Caco-2 (cell line): ENCODE measurements at regions not wholly inside any gene's neighbourhood (a gene's known extent, or its start where the extent isn't known, plus 50 kb on each side); places are given as distances from the start of the nearest gene placed in this dataset.

Experiments used
- BruUV-seq: library from RNA; stranded (reverse); fragments of 400-500 nt; replicated peaks from 2 replicates; lab custom pipeline; 2021; lab: Mats Ljungman, UMichigan
- CTCF ChIA-PET: fragments of 300-600 bp; sonication (Branson Sonifier 250); formaldehyde crosslinking; loops from one replicate; lab custom pipeline; 2022; ENCODE audit warnings: antibody characterized with exemption; lab: Charles Lee
- POLR2A ChIA-PET: fragments of 300-600 bp; sonication (Branson Sonifier 250); formaldehyde crosslinking; loops from one replicate; lab custom pipeline; 2022; ENCODE audit warnings: antibody characterized with exemption; lab: Charles Lee
- DNase-seq, 2 experiments: peaks; one replicate each; pipeline versions ENCODE4 v3.0.0 to v3.0.0-alpha.2; 2020 to 2022
- H3K27me3 ChIP-seq: replicated peaks from 2 replicates; pipeline ENCODE4 v1.6.0; 2011; ENCODE audit warnings: low read length; ENCODE audit not compliant: control insufficient read depth, insufficient read depth
- H3K36me3 ChIP-seq: 2 replicates; pipeline ENCODE4 v1.5.1; 2011; ENCODE audit warnings: low read length; ENCODE audit not compliant: control insufficient read depth, insufficient read depth
- H3K4me1 ChIP-seq: fragments of 250-450 bp; sonication (Bioruptor Pico); 2 replicates; pipeline ENCODE4 v1.5.1; 2020; ENCODE audit warnings: mild to moderate bottlenecking
- H3K4me3 ChIP-seq: 2 replicates; pipeline ENCODE4 v1.5.1; 2011; ENCODE audit warnings: low read depth, mild to moderate bottlenecking, control low read depth, low read length
- H3K9me3 ChIP-seq: fragments of 250-450 bp; sonication (Bioruptor Pico); 2 replicates; pipeline ENCODE4 v1.5.1; 2020; ENCODE audit warnings: mild to moderate bottlenecking, moderate library complexity
- H3K27ac Mint-ChIP-seq: one replicate; pipeline ENCODE4 v1.8.0; 2022; ENCODE audit warnings: mixed read lengths; ENCODE audit not compliant: unreplicated experiment
- H3K27me3 Mint-ChIP-seq: one replicate; pipeline ENCODE4 v1.8.0; 2022; ENCODE audit warnings: mixed read lengths; ENCODE audit not compliant: insufficient read depth, unreplicated experiment
- H3K36me3 Mint-ChIP-seq: one replicate; pipeline ENCODE4 v1.8.0; 2022; ENCODE audit warnings: mild to moderate bottlenecking, mixed read lengths; ENCODE audit not compliant: insufficient read depth, unreplicated experiment
- H3K4me1 Mint-ChIP-seq: one replicate; pipeline ENCODE4 v1.8.0; 2022; ENCODE audit warnings: low read depth, mixed read lengths; ENCODE audit not compliant: unreplicated experiment
- H3K4me3 Mint-ChIP-seq: one replicate; pipeline ENCODE4 v1.8.0; 2022; ENCODE audit warnings: mild to moderate bottlenecking, moderate library complexity, mixed read lengths; ENCODE audit not compliant: unreplicated experiment
- H3K9me3 Mint-ChIP-seq: one replicate; pipeline ENCODE4 v1.8.0; 2022; ENCODE audit warnings: mixed read lengths; ENCODE audit not compliant: unreplicated experiment
- intact Hi-C: fragments of 100-400 bp; cut with micrococcal nuclease; formaldehyde crosslinking; loops from one replicate; pipeline ENCODE4 v1.10.0; 2022; ENCODE audit not compliant: unreplicated experiment
- TF ChIP-seq, protein P1 (sequence below), 2 experiments: fragments of 200-600 bp in 1 of 2; IDR thresholded peaks; 1 replicate in 1 of 2; 2 replicates in 1 of 2; pipeline versions ENCODE4 v1.5.1 to v1.8.0; 2011 to 2022; ENCODE audit warnings: antibody characterized with exemption in 1 of 2, control low read depth in 1 of 2, inconsistent platforms in 1 of 2, low read depth in 1 of 2, low read length in 1 of 2, mild to moderate bottlenecking in 1 of 2, moderate library complexity in 1 of 2; ENCODE audit not compliant: insufficient read depth in 1 of 2, severe bottlenecking in 1 of 2, unreplicated experiment in 1 of 2

DNA sequence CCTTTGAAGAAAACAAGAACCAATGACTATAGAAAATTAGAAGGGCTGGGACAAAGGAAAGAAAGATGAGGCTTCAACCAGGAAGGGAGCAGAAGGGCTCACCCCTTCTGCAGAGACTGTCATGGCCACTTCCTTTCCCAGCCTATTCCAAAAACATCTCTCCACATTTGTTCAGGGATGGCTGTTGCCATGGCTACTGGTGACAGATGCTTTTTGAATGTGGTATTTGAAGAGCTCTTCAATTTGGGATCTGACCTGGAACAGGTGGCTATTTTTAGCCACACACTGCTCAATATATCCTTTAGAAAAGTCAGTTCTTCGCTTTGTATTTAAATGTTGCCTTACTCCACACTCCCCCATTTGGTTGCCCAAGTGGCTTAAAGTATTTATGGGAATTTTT is 64.1 kb upstream of the LCLAT1 start:
- TF ChIP-seq, protein P1, sequence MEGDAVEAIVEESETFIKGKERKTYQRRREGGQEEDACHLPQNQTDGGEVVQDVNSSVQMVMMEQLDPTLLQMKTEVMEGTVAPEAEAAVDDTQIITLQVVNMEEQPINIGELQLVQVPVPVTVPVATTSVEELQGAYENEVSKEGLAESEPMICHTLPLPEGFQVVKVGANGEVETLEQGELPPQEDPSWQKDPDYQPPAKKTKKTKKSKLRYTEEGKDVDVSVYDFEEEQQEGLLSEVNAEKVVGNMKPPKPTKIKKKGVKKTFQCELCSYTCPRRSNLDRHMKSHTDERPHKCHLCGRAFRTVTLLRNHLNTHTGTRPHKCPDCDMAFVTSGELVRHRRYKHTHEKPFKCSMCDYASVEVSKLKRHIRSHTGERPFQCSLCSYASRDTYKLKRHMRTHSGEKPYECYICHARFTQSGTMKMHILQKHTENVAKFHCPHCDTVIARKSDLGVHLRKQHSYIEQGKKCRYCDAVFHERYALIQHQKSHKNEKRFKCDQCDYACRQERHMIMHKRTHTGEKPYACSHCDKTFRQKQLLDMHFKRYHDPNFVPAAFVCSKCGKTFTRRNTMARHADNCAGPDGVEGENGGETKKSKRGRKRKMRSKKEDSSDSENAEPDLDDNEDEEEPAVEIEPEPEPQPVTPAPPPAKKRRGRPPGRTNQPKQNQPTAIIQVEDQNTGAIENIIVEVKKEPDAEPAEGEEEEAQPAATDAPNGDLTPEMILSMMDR (IDR thresholded peaks at IDR 0.05; ENCODE audit: insufficient read depth in 1 of 2, low read depth in 1 of 2, low read length in 1 of 2, severe bottlenecking in 1 of 2, unreplicated experiment in 1 of 2), result no peak

GRCh38 chr2:30385327-30385726 is 61.7 kb upstream of the LCLAT1 start:
- Histone ChIP-seq H3K27me3 (no peaks in the 10 kb centered on the region), H3K36me3 (no peaks in the 10 kb centered on the region), H3K4me3 (no peak overlapping the region), H3K9me3 (0 out of 2 replicates have a peak, but pooled peaks cover 3% of the 10 kb centered on the region), H3K4me1 (no peaks in the 10 kb centered on the region)
- peak; percentile 64 to 76 for DNase-seq
- TF ChIP-seq, protein P1 (IDR thresholded peaks at IDR 0.05; ENCODE audit: insufficient read depth in 1 of 2, low read depth in 1 of 2, low read length in 1 of 2, severe bottlenecking in 1 of 2, unreplicated experiment in 1 of 2), result no peak
- Mint-ChIP-seq H3K4me3 (no peak overlapping the region), H3K27ac (no peak overlapping the region), H3K9me3 (no peaks in the 10 kb centered on the region), H3K4me1 (no peaks in the 10 kb centered on the region), H3K36me3 (no peaks in the 10 kb centered on the region), H3K27me3 (peaks cover 14% of the 10 kb centered on the region)
- intact Hi-C loops, result no loop called here
- no TSS peak for BruUV-seq
- CTCF ChIA-PET, result interaction anchor here (0.8 kb wide), 1 partner anchor 326 kb away, joined by 3 read pairs; no protein-coding TSS in a partner anchor
- POLR2A ChIA-PET, result interaction anchor here (0.6 kb wide), 1 partner anchor 158 kb away, joined by 8 read pairs; no protein-coding TSS in a partner anchor

More for the DNA sequence above, 64.1 kb upstream of the LCLAT1 start:
- ChIA-PET CTCF (no interaction called here), POLR2A (no interaction called here)
- Histone ChIP-seq H3K27me3 (no peaks in the 10 kb centered on the region), H3K36me3 (no peaks in the 10 kb centered on the region), H3K9me3 (0 out of 2 replicates have a peak, but pooled peaks cover 3% of the 10 kb centered on the region), H3K4me1 (no peaks in the 10 kb centered on the region), H3K4me3 (no peak overlapping the region)
- peaks cover 7% of the 10 kb centered on the region for H3K27me3 Mint-ChIP-seq
- no peaks in the 10 kb centered on the region for H3K4me1 Mint-ChIP-seq
- no peak for DNase-seq
- BruUV-seq, result no TSS peak
- no peak overlapping the region for H3K4me3 Mint-ChIP-seq
- intact Hi-C loops, result no loop called here
- no peaks in the 10 kb centered on the region for H3K9me3 Mint-ChIP-seq
- no peaks in the 10 kb centered on the region for H3K36me3 Mint-ChIP-seq
- H3K27ac Mint-ChIP-seq, result no peak overlapping the region

DNA sequence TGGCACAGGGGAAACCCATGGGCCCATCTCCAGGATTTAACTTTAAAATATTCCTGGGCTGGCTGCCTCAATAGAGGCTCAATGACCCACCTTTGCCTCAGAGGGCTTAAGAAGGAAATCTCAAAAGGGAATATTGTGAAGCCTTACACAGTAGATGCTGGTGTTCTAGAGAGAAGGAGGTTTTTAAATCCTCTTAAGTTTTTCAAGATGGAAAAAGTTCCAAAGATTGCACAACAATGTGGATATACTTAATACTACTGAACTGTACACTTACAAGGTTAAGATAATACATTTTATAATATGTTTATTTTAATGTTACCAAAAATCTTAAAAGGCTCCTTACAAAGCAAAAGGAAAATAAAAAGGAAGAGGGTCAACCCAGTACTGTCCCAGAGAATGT is 54.9 kb upstream of the LCLAT1 start:
- Histone ChIP-seq H3K9me3 (0 out of 2 replicates have a peak, but pooled peaks cover 2% of the 10 kb centered on the region), H3K4me3 (no peak overlapping the region), H3K4me1 (no peaks in the 10 kb centered on the region), H3K27me3 (no peaks in the 10 kb centered on the region), H3K36me3 (no peaks in the 10 kb centered on the region)
- no peaks in the 10 kb centered on the region for H3K36me3 Mint-ChIP-seq
- no peak overlapping the region for H3K4me3 Mint-ChIP-seq
- CTCF ChIA-PET, result no interaction called here
- intact Hi-C loops, result no loop called here
- no TSS peak for BruUV-seq
- no peak overlapping the region for H3K27ac Mint-ChIP-seq
- POLR2A ChIA-PET, result no interaction called here
- peaks cover 9% of the 10 kb centered on the region for H3K27me3 Mint-ChIP-seq
- TF ChIP-seq, protein P1 (IDR thresholded peaks at IDR 0.05; ENCODE audit: insufficient read depth in 1 of 2, low read depth in 1 of 2, low read length in 1 of 2, severe bottlenecking in 1 of 2, unreplicated experiment in 1 of 2), result no peak
- no peaks in the 10 kb centered on the region for H3K4me1 Mint-ChIP-seq
- no peaks in the 10 kb centered on the region for H3K9me3 Mint-ChIP-seq
- no peak for DNase-seq
